ENCODE measurements at regions not wholly inside any gene's neighbourhood (a gene's known extent, or its start where the extent isn't known, plus 50 kb on each side); places are given as distances from the start of the nearest gene placed in this dataset.

GRCh38 chr1:59022199-59022598 lies 238.4 kb upstream of the JUN start:
- POLR2A ChIA-PET: interaction anchor here (1.1 kb wide), 1 partner anchor 8 kb away, joined by 3 read pairs; no protein-coding TSS in a partner anchor
- Mint-ChIP-seq H3K27ac (no peak overlapping the region), H3K4me1 (ENCODE audit: low read depth) (peaks cover 31% of the 10 kb centered on the region), H3K4me3 (no peak overlapping the region), H3K36me3 (ENCODE audit: low read depth) (peaks cover 5% of the 10 kb centered on the region), H3K27me3 (ENCODE audit: low read depth) (no peaks in the 10 kb centered on the region), H3K9me3 (ENCODE audit: insufficient read depth) (peaks cover 5% of the 10 kb centered on the region)
- no peak for DNase-seq
- no peak for ATAC-seq
- CTCF ChIA-PET: interaction anchor here (0.7 to 0.9 kb wide), 2 partner anchors 80 to 238 kb away, joined by 3 read pairs; partner anchors contain the start of gene JUN

- Mint-ChIP-seq H3K36me3 (ENCODE audit: low read depth) (peaks cover 5% of the 10 kb centered on the region), H3K4me1 (ENCODE audit: low read depth) (peaks cover 31% of the 10 kb centered on the region), H3K27ac (no peak overlapping the region), H3K9me3 (ENCODE audit: insufficient read depth) (peaks cover 5% of the 10 kb centered on the region), H3K27me3 (ENCODE audit: low read depth) (no peaks in the 10 kb centered on the region), H3K4me3 (no peak overlapping the region)
- no peak for ATAC-seq
- DNase-seq: no peak
- ChIA-PET POLR2A (no interaction called here), CTCF (no interaction called here)
Measured at GRCh38 chr1:59022799-59023198, 239.0 kb upstream of the JUN start.

- Mint-ChIP-seq H3K36me3 (ENCODE audit: low read depth) (no peaks in the 10 kb centered on the region), H3K27ac (no peak overlapping the region), H3K9me3 (ENCODE audit: insufficient read depth) (no peaks in the 10 kb centered on the region), H3K4me1 (ENCODE audit: low read depth) (peaks cover 14% of the 10 kb centered on the region), H3K27me3 (ENCODE audit: low read depth) (no peaks in the 10 kb centered on the region), H3K4me3 (no peak overlapping the region)
- ATAC-seq: no peak
- ChIA-PET CTCF (no interaction called here), POLR2A (no interaction called here)
- no peak for DNase-seq
Measured at GRCh38 chr1:59025201-59025600, 241.4 kb upstream of the JUN start.

GRCh38 chr1:59025898-59026426 lies 242.1 kb upstream of the JUN start:
- ChIA-PET CTCF (no interaction called here), POLR2A (no interaction called here)
- no peak for DNase-seq

GRCh38 chr1:59026472-59026948 lies 242.7 kb upstream of the JUN start:
- ChIA-PET POLR2A (no interaction called here), CTCF (no interaction called here)
- ATAC-seq: no peak
- Mint-ChIP-seq H3K4me1 (ENCODE audit: low read depth) (peaks cover 5% of the 10 kb centered on the region), H3K36me3 (ENCODE audit: low read depth) (peaks cover 3% of the 10 kb centered on the region), H3K27me3 (ENCODE audit: low read depth) (no peaks in the 10 kb centered on the region), H3K4me3 (no peak overlapping the region), H3K9me3 (ENCODE audit: insufficient read depth) (no peaks in the 10 kb centered on the region), H3K27ac (no peak overlapping the region)
- DNase-seq: no peak

More at GRCh38 chr1:59025898-59026426, 242.1 kb upstream of the JUN start:
- H3K36me3 Mint-ChIP-seq (ENCODE audit: low read depth): no peaks in the 10 kb centered on the region
- H3K4me3 Mint-ChIP-seq: no peak overlapping the region
- no peaks in the 10 kb centered on the region for H3K27me3 Mint-ChIP-seq (ENCODE audit: low read depth)
- no peaks in the 10 kb centered on the region for H3K9me3 Mint-ChIP-seq (ENCODE audit: insufficient read depth)
- peaks cover 6% of the 10 kb centered on the region for H3K4me1 Mint-ChIP-seq (ENCODE audit: low read depth)
- ATAC-seq: no peak
- H3K27ac Mint-ChIP-seq: no peak overlapping the region

- Mint-ChIP-seq H3K36me3 (ENCODE audit: low read depth) (peaks cover 3% of the 10 kb centered on the region), H3K27ac (no peak overlapping the region), H3K4me1 (ENCODE audit: low read depth) (peaks cover 5% of the 10 kb centered on the region), H3K4me3 (no peak overlapping the region), H3K9me3 (ENCODE audit: insufficient read depth) (no peaks in the 10 kb centered on the region), H3K27me3 (ENCODE audit: low read depth) (no peaks in the 10 kb centered on the region)
- ChIA-PET POLR2A (interaction anchor here (0.6 kb wide), 1 partner anchor 41 kb away, joined by 3 read pairs; no protein-coding TSS in a partner anchor), CTCF (no interaction called here)
- DNase-seq: no peak
- ATAC-seq: no peak
Measured at GRCh38 chr1:59027177-59027576, 243.3 kb upstream of the JUN start.

- ChIA-PET POLR2A (no interaction called here), CTCF (no interaction called here)
- no peak overlapping the region for H3K4me3 Mint-ChIP-seq
- no peak for ATAC-seq
- peaks cover 3% of the 10 kb centered on the region for H3K36me3 Mint-ChIP-seq (ENCODE audit: low read depth)
- H3K4me1 Mint-ChIP-seq (ENCODE audit: low read depth): peaks cover 5% of the 10 kb centered on the region
- H3K27ac Mint-ChIP-seq: no peak overlapping the region
- no peak for DNase-seq
- no peaks in the 10 kb centered on the region for H3K9me3 Mint-ChIP-seq (ENCODE audit: insufficient read depth)
- H3K27me3 Mint-ChIP-seq (ENCODE audit: low read depth): no peaks in the 10 kb centered on the region
Measured at GRCh38 chr1:59028048-59028447, 244.2 kb upstream of the JUN start.

- POLR2A ChIA-PET: no interaction called here
- ATAC-seq: no peak
- Mint-ChIP-seq H3K27me3 (ENCODE audit: low read depth) (no peaks in the 10 kb centered on the region), H3K4me1 (ENCODE audit: low read depth) (peaks cover 5% of the 10 kb centered on the region), H3K36me3 (ENCODE audit: low read depth) (peaks cover 3% of the 10 kb centered on the region), H3K27ac (no peak overlapping the region), H3K4me3 (no peak overlapping the region), H3K9me3 (ENCODE audit: insufficient read depth) (no peaks in the 10 kb centered on the region)
- no peak for DNase-seq
- CTCF ChIA-PET: interaction anchor here (0.9 to 1.6 kb wide), 3 partner anchors 9 to 17 kb away, joined by 3 to 4 read pairs (median 3); no protein-coding TSS in a partner anchor
Measured at GRCh38 chr1:59029411-59030167, 245.7 kb upstream of the JUN start.

- peaks cover 4% of the 10 kb centered on the region for H3K27me3 Mint-ChIP-seq (ENCODE audit: low read depth)
- no peak overlapping the region for H3K27ac Mint-ChIP-seq
- POLR2A ChIA-PET: no interaction called here
- peaks cover 3% of the 10 kb centered on the region for H3K36me3 Mint-ChIP-seq (ENCODE audit: low read depth)
- no peaks in the 10 kb centered on the region for H3K4me1 Mint-ChIP-seq (ENCODE audit: low read depth)
- H3K9me3 Mint-ChIP-seq (ENCODE audit: insufficient read depth): no peaks in the 10 kb centered on the region
- no peak overlapping the region for H3K4me3 Mint-ChIP-seq
- ATAC-seq: no peak
- CTCF ChIA-PET: interaction anchor here (1.0 kb wide), 1 partner anchor 8 kb away, joined by 5 read pairs; no protein-coding TSS in a partner anchor
- no peak for DNase-seq
Measured at GRCh38 chr1:59032228-59032627, 248.4 kb upstream of the JUN start.

GRCh38 chr1:59033761-59034160 lies 249.9 kb upstream of the JUN start:
- H3K36me3 Mint-ChIP-seq (ENCODE audit: low read depth): peaks cover 3% of the 10 kb centered on the region
- POLR2A ChIA-PET: interaction anchor here (0.6 kb wide), 1 partner anchor 53 kb away, joined by 3 read pairs; no protein-coding TSS in a partner anchor
- no peak for DNase-seq

GRCh38 chr1:59034925-59035324 lies 251.1 kb upstream of the JUN start:
- Mint-ChIP-seq H3K9me3 (ENCODE audit: insufficient read depth) (no peaks in the 10 kb centered on the region), H3K27me3 (ENCODE audit: low read depth) (peaks cover 7% of the 10 kb centered on the region), H3K4me3 (no peak overlapping the region), H3K27ac (no peak overlapping the region), H3K36me3 (ENCODE audit: low read depth) (peaks cover 3% of the 10 kb centered on the region), H3K4me1 (ENCODE audit: low read depth) (no peaks in the 10 kb centered on the region)
- ChIA-PET CTCF (interaction anchor here (1.1 kb wide), 1 partner anchor 664 kb away, joined by 3 read pairs; no protein-coding TSS in a partner anchor), POLR2A (no interaction called here)
- ATAC-seq (no peak), DNase-seq (no peak)

More at GRCh38 chr1:59033761-59034160, 249.9 kb upstream of the JUN start:
- H3K27ac Mint-ChIP-seq: no peak overlapping the region
- no peak for ATAC-seq
- H3K4me3 Mint-ChIP-seq: no peak overlapping the region
- no peaks in the 10 kb centered on the region for H3K9me3 Mint-ChIP-seq (ENCODE audit: insufficient read depth)
- no peaks in the 10 kb centered on the region for H3K4me1 Mint-ChIP-seq (ENCODE audit: low read depth)
- CTCF ChIA-PET: no interaction called here
- peaks cover 7% of the 10 kb centered on the region for H3K27me3 Mint-ChIP-seq (ENCODE audit: low read depth)

- ChIA-PET CTCF (no interaction called here), POLR2A (no interaction called here)
- Mint-ChIP-seq H3K36me3 (ENCODE audit: low read depth) (peaks cover 4% of the 10 kb centered on the region), H3K9me3 (ENCODE audit: insufficient read depth) (no peaks in the 10 kb centered on the region), H3K27ac (no peak overlapping the region), H3K4me1 (ENCODE audit: low read depth) (peaks cover 14% of the 10 kb centered on the region), H3K27me3 (ENCODE audit: low read depth) (peaks cover 7% of the 10 kb centered on the region), H3K4me3 (no peak overlapping the region)
- no peak for ATAC-seq
- DNase-seq: no peak
Measured at GRCh38 chr1:59039551-59039950, 255.7 kb upstream of the JUN start.

All from activated CD8-positive, alpha-beta T cell treated with anti-CD3 and anti-CD28 coated beads, Interleukin-2, amount 10 ng/mL, durations not matched to agents 7 days and 5 days (primary cell).